ENCODE measurements at regions not wholly inside any gene's neighbourhood (a gene's known extent, or its start where the extent isn't known, plus 50 kb on each side); places are given as distances from the start of the nearest gene placed in this dataset.

DNA sequence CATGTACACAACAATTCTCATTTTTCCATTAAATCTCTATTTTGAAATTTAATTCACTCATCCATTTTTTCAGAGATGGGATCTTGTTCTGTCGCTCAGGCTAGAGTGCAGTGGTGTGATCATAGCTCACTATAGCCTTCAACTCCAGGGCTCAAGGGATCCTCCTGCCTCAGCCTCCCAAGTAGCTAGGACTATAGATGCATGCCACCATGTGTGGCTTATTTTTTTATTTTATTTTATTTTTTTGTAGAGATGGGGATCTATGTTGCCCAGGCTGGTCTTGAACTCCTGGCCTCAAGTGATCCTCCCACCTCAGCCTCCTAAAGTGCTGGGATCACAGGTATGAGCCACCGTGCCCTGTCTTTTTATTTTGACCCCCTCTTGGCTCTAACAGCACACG, 203.8 kb upstream of the KLF14 start:
- BruUV-seq (replicated peaks) = no TSS peak
- no peaks in the 10 kb centered on the region for H3K9me3 ChIP-seq (replicated peaks; ENCODE audit: control insufficient read depth, insufficient read depth, low read length)
- dilution Hi-C loops (cut with MboI; ENCODE audit: extremely low pct_ligation_motif_present, low sequenced_read_pairs) (no loop called here), intact Hi-C loops (cut with micrococcal nuclease) (no loop called here)
- no peaks in the 10 kb centered on the region for H3K36me3 ChIP-seq (ENCODE audit: control insufficient read depth in 2 of 2, extremely low read depth in 1 of 2, insufficient read depth in 2 of 2, low read length in 2 of 2)
- no peak overlapping the region for H3K4me2 ChIP-seq (ENCODE audit: insufficient read depth, low read length)
- H3K4me3 ChIP-seq (replicated peaks in 1 of 3; ENCODE audit: insufficient read depth in 1 of 3, low read depth in 1 of 3, low read length in 3 of 3) = no peak overlapping the region
- H3K4me1 ChIP-seq (ENCODE audit: control insufficient read depth, extremely low read depth, insufficient read depth, low read length) = peaks cover 2% of the 10 kb centered on the region
- no peaks in the 10 kb centered on the region for H3K9me1 ChIP-seq (replicated peaks; ENCODE audit: control insufficient read depth, extremely low read depth, insufficient read depth, low read length)
- peak; percentile 8 for FAIRE-seq
- DNase-seq (ENCODE audit: low read depth, low spot score) = no peak
- H4K20me1 ChIP-seq (replicated peaks; ENCODE audit: control insufficient read depth, extremely low read depth, insufficient read depth, low read length) = no peaks in the 10 kb centered on the region
- H3K27me3 ChIP-seq (ENCODE audit: control insufficient read depth in 2 of 2, insufficient read depth in 2 of 2, low read length in 2 of 2) = no peaks in the 10 kb centered on the region
- POLR2A ChIA-PET = no interaction called here
- CTCF ChIA-PET = interaction anchor here (1.1 to 5.7 kb wide), 6 partner anchors 8 to 50 kb away, joined by 4 to 31 read pairs (median 4); no protein-coding TSS in a partner anchor
- no peak overlapping the region for H3K27ac ChIP-seq (ENCODE audit: insufficient read depth, low read depth, low read length)
- H3K79me2 ChIP-seq (ENCODE audit: control insufficient read depth, insufficient read depth, low read length) = peaks cover 1% of the 10 kb centered on the region
- no peak overlapping the region for H3K9ac ChIP-seq (replicated peaks; ENCODE audit: extremely low read depth, insufficient read depth, low read length)
- TF ChIP-seq POLR2A (IDR thresholded peaks at IDR 0.05; ENCODE audit: low read depth, low read length) = no peak
- TF ChIP-seq JUN (IDR thresholded peaks at IDR 0.05; ENCODE audit: borderline replicate concordance, insufficient read depth, insufficient read length, low read depth) = no peak
- TF ChIP-seq GATA2 (IDR thresholded peaks at IDR 0.05; ENCODE audit: insufficient read depth, insufficient read length, low read depth, low read length) = no peak
- TF ChIP-seq, protein P1, sequence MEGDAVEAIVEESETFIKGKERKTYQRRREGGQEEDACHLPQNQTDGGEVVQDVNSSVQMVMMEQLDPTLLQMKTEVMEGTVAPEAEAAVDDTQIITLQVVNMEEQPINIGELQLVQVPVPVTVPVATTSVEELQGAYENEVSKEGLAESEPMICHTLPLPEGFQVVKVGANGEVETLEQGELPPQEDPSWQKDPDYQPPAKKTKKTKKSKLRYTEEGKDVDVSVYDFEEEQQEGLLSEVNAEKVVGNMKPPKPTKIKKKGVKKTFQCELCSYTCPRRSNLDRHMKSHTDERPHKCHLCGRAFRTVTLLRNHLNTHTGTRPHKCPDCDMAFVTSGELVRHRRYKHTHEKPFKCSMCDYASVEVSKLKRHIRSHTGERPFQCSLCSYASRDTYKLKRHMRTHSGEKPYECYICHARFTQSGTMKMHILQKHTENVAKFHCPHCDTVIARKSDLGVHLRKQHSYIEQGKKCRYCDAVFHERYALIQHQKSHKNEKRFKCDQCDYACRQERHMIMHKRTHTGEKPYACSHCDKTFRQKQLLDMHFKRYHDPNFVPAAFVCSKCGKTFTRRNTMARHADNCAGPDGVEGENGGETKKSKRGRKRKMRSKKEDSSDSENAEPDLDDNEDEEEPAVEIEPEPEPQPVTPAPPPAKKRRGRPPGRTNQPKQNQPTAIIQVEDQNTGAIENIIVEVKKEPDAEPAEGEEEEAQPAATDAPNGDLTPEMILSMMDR (IDR thresholded peaks at IDR 0.05; ENCODE audit: extremely low read depth in 1 of 2, insufficient read depth in 1 of 2, low read depth in 1 of 2, low read length in 2 of 2) = no peak
- no peak for TF ChIP-seq FOS (IDR thresholded peaks at IDR 0.05; ENCODE audit: borderline replicate concordance, insufficient read depth, low read length)
- TF ChIP-seq, protein P2, sequence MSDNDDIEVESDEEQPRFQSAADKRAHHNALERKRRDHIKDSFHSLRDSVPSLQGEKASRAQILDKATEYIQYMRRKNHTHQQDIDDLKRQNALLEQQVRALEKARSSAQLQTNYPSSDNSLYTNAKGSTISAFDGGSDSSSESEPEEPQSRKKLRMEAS (IDR thresholded peaks at IDR 0.05; ENCODE audit: insufficient read depth, insufficient read length) = no peak
- no peak for TF ChIP-seq POLR2AphosphoS5 (IDR thresholded peaks at IDR 0.05; ENCODE audit: insufficient read depth, low read depth, low read length)
- TF ChIP-seq MYC (IDR thresholded peaks at IDR 0.05; ENCODE audit: low read depth, low read length) = no peak
- TF ChIP-seq EZH2 (IDR thresholded peaks at IDR 0.05; ENCODE audit: borderline replicate concordance, low read depth, low read length, severe bottlenecking) = no peak
- no peak overlapping the region for H2AFZ ChIP-seq (ENCODE audit: low read depth, low read length)
